Bone marrow (tissue), 2 donors: ENCODE measurements at regions not wholly inside any gene's neighbourhood (a gene's known extent, or its start where the extent isn't known, plus 50 kb on each side); places are given as distances from the start of the nearest gene placed in this dataset.

Experiments
- DNase-seq, 2 donors: peaks; one replicate each; lab custom pipeline; 2025; lab: John Stamatoyannopoulos, UW

DNA sequence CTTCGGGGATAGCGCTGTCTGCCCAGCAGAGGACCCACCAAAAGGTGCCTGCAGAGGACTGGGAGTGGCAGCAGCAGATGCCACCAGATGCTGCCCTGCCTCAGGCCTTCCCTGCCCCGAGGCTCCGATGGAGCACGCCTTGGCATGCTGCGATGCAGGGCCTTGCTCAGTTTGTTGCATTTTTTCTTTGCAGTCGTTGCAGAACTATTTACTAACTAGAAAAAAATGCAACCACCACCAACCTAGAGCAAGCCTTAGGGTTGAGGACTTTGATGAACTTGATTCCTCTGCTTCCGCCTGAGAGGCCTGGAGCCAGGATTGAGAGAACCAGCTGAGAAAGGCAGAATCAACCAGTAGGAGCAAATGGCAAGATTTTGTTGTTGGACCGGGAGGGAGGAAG, 585.6 kb upstream of the MKI67 start:
- DNase-seq = no peak

DNA sequence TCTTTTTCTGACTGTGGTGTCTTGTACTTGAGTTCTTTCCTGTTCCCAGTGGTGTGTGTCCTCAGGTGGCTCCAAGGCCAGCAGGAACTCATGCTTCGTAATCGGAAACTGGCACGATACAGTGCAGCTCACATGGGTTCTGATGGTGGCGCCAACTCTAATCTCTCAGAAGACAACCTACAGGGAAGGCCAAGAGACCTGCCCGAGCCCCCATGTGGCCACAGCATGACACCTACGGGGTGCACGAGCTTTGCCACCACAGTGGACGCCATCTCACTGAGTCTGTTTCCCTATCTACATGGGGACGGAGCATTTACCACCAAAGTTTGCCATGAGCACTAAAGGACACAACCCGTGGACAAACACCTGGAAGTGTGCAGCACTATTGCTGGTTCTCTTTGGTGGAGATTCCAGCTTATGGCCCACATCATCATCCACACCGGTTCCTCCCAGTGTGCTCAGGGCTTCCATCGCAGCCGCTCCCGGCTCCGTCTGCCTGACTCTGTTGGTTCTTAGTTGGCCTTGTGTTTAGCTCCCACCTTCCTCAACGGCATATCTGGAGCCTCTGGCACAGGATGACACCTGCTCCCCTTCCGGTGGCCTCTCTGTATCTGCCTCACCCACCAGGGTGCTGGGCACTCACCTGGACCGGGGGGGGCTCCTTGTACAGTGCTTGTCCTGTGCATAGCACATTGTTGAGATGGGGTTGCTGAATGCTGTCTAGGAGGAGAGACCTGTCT, 586.6 kb upstream of the MKI67 start:
- DNase-seq = no peak

DNA sequence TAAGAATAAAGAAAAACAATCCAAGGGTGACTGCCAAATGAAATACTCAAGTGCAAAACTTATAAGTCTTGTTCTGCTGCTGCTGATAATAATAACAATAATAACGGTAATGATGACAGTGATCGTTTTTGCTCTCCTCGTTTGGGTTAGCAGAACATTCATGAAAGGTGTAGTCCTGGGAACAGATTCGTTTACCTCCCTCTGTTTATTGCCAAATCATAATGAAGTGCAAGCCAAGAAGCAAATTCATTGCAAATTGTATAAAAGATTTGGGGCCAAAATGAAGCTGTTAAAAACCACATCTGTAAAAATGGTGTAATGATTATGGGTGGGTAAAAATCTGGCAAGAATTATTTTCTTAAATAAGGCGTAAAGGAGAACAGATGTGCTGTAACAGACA, 587.2 kb upstream of the MKI67 start:
- DNase-seq = no peak

DNA sequence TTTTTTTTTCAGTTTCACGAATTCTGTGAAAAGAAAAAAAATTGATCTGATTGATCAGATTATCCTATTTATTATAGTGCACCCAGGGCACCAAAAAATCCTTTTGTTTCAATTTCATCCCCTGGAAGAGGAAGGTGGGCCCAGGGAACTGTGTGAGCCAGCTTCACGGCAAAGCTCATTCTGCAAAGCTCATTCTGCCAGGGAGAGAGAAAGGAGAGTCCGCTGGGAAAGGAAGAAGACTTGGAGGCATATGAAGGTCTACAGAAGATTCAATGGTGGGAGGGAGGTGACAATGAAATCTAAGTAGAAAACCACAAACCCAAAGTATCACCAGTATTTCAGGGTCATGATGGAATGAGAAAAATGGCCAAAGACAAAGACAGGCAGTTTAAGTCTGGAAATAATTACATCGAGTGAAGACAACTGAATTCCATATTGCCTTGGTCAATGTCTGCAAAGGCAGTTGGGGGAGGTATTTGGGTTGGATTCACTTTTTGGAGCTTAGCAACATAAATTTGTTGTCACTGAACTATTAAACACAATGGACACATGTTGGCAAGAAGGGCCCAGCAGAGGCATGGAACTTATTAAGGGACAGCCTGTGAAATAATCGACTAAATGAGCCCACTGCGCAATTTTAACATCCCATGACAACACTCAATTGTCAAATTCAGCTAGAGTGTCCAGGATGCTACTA, 587.8 kb upstream of the MKI67 start:
- DNase-seq = no peak

DNA sequence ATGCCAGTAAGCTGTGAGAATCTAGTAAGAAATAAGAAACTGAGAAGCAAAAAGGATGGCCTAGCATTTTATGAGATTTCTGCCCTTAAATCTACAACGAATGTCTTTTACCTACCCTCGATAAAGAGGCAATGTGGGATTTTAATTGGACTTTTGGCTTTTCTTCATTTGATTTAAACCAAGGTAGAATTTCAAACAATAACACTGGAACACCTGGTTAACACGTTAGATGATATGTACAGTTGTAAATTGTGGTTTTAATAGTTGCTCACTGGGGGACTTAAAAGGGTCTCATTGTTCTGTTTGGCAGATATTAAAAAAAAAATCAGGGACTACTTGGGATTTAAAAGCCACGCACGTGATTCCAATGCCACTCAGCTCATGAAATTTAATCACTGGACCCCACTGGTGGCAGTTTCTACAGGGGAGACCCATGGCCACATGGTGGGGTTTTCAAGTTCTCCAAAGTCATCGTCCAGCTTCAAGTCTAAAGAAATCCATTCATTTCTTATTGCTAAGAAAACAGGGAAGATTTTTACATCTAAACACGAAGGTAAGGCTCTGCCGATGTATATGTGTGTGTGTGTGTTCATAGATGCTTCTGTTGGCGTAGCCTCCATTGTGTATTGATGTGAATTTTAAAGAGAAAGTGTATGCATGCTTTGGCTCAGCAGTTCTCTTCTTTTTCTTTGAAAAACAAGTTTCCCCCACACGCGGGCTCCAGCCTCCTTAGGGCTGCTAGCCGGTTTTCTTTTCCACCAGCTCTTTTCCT, 588.6 kb upstream of the MKI67 start:
- DNase-seq = no peak

DNA sequence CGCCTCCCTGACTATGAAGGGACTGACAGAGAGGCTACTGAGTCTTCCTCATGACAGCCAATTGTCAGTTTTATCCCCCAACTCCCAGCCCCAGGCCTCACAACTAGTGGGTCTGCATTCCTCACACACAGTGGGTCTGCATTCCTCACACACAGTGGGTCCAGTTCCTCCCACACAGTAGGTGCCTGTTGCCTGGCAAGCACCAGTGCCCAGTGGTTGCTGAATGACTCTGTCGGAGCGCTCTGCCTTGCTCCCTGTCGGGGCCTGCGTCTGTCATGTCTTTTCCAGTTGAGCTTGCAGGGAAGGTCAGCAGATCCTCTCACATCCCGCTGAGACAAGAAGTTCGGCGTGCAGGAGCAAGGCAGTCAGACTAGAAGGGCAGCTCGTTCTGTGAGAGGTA, 590.0 kb upstream of the MKI67 start:
- DNase-seq = no peak

DNA sequence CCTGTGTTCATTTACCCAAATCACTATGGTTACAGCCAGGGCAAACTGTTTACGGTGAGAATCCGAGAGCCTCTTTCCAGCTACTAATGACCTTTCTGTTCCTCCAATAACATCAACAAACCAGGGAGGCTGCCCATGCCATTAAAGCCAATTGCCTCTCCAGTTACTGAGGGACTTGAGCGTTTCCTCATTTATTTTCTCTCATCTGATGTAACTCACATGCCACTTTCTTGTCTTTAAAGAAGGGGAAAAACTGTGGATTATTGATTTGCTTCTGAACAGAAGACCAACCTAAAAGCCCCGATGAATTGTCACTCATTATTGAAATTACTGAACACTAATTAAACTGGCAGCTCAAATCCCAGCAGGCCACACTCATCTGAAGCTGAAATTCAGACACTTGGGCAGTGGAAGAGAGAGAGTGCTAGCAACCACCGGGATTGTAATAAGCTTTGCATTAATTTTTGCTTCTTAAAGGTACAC, 595.8 kb upstream of the MKI67 start:
- DNase-seq = no peak

DNA sequence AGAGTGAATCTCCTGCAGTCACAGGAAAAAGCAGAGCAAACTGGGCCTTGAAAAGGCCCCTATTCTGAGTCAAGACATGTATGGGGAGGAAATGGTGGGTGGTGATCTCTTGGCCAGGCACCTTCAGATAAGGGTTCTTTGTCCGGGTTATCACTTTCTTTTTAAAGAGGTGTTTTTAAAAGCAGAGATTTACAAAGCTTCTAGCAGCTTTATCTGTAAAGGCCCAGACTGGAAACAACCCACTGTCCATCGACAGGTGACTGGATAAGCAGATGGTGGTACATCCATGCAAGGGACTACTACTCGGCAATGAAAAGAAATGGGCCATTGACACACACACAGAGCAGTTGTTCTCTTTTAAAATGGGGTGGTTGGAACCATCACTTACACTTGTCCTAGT, 596.7 kb upstream of the MKI67 start:
- no peak for DNase-seq

DNA sequence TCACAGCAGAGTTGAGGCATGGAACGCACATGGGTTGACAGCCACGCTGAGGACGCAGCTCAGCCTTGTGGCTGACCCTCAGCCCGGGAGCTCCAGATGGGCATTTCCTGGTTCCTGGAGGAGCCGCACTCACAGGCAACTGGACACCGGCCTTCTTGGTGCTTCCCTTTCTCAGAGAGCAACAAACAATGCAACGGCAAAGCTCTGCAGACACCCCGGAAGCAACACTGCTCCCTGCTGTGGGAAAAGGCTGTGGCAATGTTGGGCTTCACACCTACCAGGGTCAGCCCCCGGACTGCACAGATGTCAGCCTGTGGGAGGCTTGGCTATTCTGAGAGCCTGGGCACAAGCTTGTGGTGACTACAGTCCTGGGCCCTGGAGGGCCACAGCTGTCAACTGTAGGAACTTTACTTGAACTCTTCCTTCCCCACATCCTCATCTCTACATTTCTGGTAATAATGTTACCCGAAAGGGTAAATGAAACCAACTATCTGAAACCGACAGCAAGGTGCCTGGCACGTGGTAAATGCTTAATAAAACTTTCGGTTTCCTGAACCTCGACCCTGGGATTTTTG, 597.5 kb upstream of the MKI67 start:
- DNase-seq = no peak

DNA sequence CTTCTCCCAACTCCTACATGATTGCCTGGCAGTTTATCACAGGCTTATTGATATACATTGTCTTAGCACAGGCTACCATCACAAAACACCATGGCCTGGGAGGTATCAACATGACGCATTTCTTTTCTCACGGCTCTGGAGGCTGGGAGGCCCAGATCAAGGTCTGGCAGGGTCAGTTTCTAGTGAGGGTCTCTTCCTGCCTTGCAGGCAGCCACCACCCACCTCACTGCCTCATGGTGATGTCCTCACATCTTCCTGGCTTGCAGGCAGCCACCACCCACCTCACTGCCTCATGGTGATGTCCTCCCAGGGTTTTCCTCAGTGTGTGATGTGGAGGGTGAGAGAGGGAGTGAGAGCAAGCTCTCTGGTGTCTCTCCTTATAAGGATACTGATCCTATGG, 599.3 kb upstream of the MKI67 start:
- no peak for DNase-seq

DNA sequence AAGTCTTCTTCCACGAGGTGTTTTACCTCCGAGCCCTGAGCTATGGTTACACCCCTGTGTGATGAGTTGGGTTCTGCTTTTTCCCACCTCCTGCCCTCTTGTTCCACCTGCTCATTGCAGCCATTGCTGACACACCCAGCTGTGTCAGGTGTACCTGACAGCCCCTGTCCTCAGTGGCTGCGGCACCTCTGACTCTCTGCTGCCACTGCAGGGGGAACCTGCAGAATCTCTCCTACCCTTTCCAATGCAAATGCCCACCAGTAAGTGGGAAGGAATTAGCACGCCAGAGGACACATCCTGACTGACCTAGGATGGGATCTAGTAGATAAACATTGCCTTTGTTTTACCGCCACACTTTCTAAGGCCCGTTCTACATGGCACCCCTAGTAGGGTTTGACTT, 600.9 kb upstream of the MKI67 start:
- DNase-seq = no peak

DNA sequence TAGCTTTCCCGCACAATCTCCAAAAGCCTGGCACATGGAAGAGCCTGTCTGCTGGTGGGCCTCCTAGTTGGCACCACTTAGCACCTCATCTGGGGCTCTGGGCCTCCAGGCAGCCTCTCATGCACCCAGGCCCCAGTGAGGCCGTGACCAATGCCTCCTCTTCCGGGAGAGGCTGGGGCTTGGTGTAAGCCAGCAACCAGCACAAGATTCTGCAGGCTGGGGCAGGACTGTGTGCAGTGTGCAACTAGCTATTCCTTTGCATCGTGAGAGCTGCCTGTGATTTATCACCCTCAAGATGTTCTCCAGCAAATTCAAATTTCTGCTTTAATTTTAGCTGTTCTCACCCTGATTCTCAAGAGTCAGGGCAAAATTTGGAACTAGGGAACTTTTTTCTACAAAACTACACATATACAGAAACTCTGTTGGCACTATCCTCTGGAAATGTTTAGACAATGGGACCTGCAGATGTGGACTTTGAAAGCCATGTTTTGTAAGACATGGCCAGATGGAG, 603.7 kb upstream of the MKI67 start:
- DNase-seq = no peak

DNA sequence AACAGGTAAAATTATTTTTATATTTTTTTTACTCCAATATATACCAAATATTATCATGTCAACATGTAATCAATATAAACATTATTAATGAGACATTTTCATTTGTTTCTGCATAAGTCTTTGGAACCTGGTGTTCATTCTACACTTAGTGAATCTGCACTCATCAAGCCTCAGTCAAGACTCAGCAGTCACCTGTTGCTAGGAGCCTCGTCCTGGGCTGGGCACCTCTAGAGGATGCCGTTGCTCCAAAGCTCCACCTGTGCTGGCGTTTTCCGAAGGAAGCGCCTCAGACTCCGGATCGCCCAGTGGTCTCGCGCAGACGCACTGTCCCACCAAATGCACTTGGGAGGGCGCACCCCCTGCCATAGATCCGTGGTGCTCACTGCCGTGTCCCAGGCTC, 604.7 kb upstream of the MKI67 start:
- no peak for DNase-seq

DNA sequence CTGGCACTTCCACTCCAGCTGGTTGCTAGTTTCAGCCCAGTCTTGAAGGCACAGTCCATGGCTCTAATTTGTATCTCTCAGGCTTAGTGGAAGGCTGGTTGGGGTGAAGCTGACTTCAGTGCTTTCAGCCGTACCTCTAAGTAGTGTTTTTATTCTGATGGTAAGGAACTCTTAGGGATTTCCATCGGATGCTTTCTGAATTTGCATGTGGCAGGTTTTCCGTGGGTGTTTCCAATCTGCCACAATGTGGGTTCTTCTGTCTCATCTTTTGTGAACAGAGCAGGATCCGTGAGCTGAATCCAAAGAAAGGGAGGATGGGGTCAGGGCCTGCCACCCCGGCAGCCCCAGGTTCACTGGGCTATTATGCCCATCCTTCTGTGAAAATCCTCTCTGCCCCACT, 607.9 kb upstream of the MKI67 start:
- DNase-seq = no peak

DNA sequence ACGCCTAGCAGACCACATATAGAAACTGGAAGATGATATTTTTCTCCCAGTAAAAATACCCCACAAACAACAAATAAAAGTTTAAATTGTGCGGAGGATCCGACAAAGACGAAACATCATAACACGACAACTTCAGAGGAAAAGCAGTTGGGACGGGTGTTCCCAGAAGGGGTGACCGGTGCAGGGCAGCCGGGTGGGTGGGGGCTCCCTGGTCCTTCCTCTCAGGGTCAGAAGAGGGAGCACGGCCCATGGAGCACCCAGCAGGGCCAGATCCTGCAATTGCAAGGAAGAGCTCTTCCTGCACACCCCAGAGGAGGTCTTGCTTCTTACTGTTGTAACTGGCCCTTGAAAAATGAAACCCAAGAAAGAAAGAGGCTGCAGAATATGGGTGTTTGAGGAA, 608.5 kb upstream of the MKI67 start:
- no peak for DNase-seq

DNA sequence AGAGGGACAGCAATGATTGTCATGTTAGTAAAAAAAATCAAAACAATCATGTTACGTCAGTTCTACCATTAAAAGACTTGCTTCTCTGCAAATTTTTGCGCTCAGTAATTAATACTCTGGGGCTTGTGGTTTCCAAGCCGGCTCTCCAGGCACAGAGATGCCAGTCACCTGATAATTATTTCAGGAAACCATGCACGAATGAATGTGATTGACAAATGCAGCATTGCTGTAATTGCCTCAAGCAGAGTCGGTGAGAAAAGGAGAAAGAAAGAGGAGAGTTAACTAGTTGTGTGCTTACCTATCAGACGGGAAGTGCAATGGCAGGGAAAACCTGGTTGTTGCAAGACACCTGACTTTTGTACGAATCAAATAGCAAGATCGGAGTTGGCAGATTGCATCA, 609.8 kb upstream of the MKI67 start:
- no peak for DNase-seq

DNA sequence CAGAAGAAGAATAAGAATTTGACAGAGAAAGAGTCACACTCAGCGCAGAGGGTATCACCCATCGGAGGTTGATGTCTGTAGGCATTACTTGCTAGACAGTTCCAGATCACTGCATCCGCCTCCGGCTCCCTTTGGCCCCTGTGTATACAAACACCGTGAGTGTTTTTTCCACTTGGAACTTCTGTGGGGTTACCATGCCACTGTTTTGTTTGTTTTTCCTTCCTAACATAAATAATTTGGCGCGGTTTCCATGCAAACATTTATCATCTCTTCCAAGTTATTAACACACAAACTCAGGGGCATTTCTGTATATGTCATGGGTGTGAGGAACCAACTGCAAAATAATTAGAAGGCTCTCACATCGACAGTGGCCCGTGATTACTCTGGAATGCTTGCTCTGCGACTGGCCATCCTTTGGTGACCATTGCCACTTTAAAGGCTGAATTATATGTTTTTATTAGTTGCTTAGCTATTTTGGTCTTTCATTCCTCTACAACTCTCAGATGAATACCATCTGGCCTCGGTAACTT, 612.2 kb upstream of the MKI67 start:
- DNase-seq = no peak

DNA sequence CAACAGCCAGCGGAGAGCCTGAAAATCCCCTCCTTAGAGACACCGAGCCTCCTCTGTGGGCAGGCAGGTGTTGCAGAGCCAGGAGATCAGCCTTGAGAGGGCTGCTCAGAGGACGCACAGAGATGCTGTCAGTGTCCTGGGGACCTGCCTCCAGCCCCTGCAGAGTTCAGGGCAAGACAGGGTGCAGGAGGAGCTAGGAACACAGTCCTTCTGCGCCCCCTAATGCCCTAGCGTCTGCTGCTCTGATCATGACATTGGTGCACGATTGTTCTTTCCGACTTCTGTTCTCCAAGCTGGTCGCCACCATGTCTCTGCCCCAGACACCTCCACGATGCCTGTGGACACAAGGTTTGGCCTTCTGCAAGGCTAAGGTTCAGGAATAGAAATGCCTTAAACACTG, 613.7 kb upstream of the MKI67 start:
- no peak for DNase-seq

DNA sequence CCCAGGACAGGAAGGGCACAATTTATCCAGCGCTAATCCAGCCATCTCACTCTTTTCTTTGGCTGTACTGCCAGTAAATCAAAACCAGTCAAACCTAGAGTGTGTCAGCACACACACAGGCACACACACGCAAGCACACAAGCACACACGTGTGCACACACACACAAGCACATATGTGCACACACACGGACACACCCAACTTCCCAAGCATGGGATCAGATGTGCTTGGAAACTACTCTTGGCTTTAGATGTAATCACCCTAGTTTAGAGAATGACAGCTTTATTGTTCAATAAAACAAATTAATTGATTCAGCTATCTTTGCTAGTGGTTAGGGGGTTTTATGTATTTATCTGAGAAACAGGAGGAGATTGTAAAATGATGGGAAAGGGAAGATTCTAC, 615.0 kb upstream of the MKI67 start:
- no peak for DNase-seq

DNA sequence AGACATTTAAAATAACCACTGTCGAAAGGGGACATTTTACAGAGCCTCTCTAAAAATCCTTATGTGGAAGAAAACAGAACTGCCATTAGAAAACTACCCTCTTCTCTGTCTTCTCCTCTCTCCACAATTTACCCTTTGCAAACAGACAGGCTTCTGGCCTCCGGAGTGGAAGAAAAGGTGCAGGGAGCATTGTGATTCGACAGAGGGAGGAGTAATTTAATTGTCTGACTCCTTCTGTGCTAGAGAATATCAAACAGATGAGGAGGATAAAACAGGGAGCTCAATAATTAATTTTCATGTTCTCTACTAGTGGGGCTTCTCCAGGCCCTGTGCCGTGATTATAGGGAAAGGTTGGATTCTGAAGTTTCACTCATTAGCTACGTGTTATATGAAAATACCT, 615.5 kb upstream of the MKI67 start:
- no peak for DNase-seq

DNA sequence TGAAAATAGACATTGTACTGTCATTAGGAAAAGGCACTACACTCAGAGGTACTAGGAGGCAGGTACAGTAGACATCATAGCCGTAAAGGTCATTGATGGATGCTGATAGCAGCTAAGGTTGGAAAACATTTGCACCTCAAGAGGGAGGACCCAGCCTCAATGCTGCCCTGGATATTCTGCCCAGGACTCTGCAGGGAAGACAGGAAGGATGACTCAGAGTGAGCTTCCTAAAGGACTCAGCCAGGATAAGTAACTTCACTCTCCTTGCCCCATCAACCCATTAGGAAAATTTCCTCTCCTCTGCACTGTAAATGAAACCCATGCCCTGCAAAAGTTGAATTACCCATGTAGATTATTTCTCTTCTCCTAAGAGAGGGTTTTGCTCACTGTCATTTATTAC, 617.9 kb upstream of the MKI67 start:
- DNase-seq = no peak

DNA sequence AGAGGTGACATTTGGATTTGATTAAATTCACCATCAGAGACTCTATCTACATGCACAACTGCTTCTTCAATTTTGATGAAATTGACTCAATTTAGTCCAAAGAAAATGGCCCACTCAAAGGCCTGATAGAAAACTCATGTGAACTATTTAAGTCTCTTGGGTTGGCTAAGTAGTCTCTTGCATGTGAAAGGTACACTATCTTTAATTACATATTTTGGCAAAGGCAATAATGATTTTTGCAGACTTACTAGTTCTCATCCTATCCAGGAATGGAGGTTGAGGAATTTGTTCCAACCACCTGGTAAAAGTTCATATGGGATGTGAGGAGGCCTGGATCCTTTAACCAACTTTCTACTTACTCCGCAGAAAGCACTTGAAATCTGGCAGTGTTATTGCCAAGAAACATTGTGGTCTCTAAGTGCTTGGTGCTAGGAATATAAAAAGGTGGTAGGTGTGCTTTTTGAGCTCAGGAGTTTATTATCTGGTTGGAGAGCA, 618.6 kb upstream of the MKI67 start:
- no peak for DNase-seq
